ENCODE measurements at regions not wholly inside any gene's neighbourhood (a gene's known extent, or its start where the extent isn't known, plus 50 kb on each side); places are given as distances from the start of the nearest gene placed in this dataset.

- TF ChIP-seq CTCF (IDR thresholded peaks at IDR 0.05; ENCODE audit: insufficient read depth, low read length, poor library complexity, severe bottlenecking) = no peak
- no peak for TF ChIP-seq EZH2phosphoT487 (conservative IDR thresholded peaks at IDR 0.05; ENCODE audit: low read length)
These were observed 183.1 kb upstream of the LEF1 start for GRCh38 chr4:108351791-108352190.

Data from SU-DHL-6 (cell line).